ENCODE measurements at regions not wholly inside any gene's neighbourhood (a gene's known extent, or its start where the extent isn't known, plus 50 kb on each side); places are given as distances from the start of the nearest gene placed in this dataset.

DNA sequence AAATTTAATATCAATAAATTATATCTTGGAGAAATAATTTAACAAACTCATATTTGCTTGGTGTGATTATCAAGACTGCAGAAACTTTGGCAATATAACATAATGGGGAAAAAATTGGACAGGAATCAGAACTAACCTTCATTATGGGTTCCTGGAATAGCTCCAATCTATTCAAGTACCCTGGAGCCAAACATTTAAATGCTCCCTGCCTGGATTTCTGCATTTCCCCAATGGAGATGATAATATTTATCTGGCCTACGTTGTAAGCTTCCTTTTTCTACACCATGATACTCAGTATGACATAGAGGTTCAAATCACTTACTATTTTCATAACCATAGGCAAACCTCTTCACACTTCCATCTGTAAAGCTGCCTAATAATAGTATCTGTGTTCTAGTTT lies 326.8 kb downstream of the TRIML1 start:
- H3K27ac ChIP-seq (ENCODE audit: low read length), result no peak overlapping the region
- no peaks in the 10 kb centered on the region for H3K79me2 ChIP-seq (ENCODE audit: low read length)
- no peaks in the 10 kb centered on the region for H3K9me3 ChIP-seq (ENCODE audit: low read length)
- POLR2A ChIA-PET (ENCODE audit: unreplicated experiment), result no interaction called here
- no peaks in the 10 kb centered on the region for H3K4me1 ChIP-seq (ENCODE audit: insufficient read depth, low read length)
- H3K27me3 ChIP-seq (ENCODE audit: low read length), result no peaks in the 10 kb centered on the region
- TF ChIP-seq EZH2phosphoT487 (IDR thresholded peaks at IDR 0.05; ENCODE audit: borderline replicate concordance, low read length) (no peak), EZH2 (IDR thresholded peaks at IDR 0.05; ENCODE audit: low read length, unreplicated experiment) (no peak)
- TF ChIP-seq, protein P1, sequence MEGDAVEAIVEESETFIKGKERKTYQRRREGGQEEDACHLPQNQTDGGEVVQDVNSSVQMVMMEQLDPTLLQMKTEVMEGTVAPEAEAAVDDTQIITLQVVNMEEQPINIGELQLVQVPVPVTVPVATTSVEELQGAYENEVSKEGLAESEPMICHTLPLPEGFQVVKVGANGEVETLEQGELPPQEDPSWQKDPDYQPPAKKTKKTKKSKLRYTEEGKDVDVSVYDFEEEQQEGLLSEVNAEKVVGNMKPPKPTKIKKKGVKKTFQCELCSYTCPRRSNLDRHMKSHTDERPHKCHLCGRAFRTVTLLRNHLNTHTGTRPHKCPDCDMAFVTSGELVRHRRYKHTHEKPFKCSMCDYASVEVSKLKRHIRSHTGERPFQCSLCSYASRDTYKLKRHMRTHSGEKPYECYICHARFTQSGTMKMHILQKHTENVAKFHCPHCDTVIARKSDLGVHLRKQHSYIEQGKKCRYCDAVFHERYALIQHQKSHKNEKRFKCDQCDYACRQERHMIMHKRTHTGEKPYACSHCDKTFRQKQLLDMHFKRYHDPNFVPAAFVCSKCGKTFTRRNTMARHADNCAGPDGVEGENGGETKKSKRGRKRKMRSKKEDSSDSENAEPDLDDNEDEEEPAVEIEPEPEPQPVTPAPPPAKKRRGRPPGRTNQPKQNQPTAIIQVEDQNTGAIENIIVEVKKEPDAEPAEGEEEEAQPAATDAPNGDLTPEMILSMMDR (conservative IDR thresholded peaks at IDR 0.05; ENCODE audit: low read depth, low read length), result no peak
- DNase-seq (no peak), ATAC-seq (no peak)
- no TSS peak for BruUV-seq (replicated peaks)
- H3K36me3 ChIP-seq (ENCODE audit: low read depth, low read length), result no peaks in the 10 kb centered on the region
- no peaks in the 10 kb centered on the region for H4K20me1 ChIP-seq (ENCODE audit: low read length)
- no peaks in the 10 kb centered on the region for H3F3A ChIP-seq (ENCODE audit: low read length, unreplicated experiment)
- no peak overlapping the region for H2AFZ ChIP-seq (ENCODE audit: low read length)
- no peak overlapping the region for H3K4me3 ChIP-seq (ENCODE audit: low read length)
- no peaks in the 10 kb centered on the region for H3K9me2 ChIP-seq (replicated peaks; ENCODE audit: low read length)
- intact Hi-C loops (cut with micrococcal nuclease), result no loop called here
- CTCF ChIA-PET, result no interaction called here
- H3K4me2 ChIP-seq (ENCODE audit: low read length), result no peak overlapping the region
- H3K9ac ChIP-seq (ENCODE audit: low read length), result no peak overlapping the region

DNA sequence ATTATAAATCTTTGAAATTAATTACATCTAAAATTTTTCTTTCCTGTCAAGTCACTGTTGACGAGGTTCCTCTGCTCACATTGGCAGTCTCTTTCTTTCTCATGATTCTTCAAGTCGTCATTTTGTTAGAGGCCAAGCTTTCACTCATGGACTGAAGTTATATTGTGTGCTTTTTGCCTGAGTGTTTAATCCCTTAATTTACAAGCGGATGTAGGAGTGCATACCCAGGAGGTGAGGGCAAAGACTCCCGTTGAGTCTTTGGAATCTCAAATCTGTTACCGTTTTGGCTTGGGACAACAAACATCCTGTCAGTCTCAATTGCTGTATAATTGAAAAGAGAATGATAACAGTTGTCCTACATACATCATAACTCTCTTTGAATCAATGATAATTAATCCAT lies 345.0 kb downstream of the TRIML1 start:
- intact Hi-C loops (cut with micrococcal nuclease), result no loop called here
- ChIA-PET POLR2A (ENCODE audit: unreplicated experiment) (no interaction called here), CTCF (no interaction called here)
- H3K9me3 ChIP-seq (ENCODE audit: low read length), result no peaks in the 10 kb centered on the region
- H3K9me2 ChIP-seq (replicated peaks; ENCODE audit: low read length), result no peaks in the 10 kb centered on the region
- H3F3A ChIP-seq (ENCODE audit: low read length, unreplicated experiment), result no peaks in the 10 kb centered on the region
- H2AFZ ChIP-seq (ENCODE audit: low read length), result no peak overlapping the region
- no peak overlapping the region for H3K9ac ChIP-seq (ENCODE audit: low read length)
- DNase-seq (no peak), ATAC-seq (no peak)
- BruUV-seq (replicated peaks), result no TSS peak
- no peak for TF ChIP-seq EZH2phosphoT487 (IDR thresholded peaks at IDR 0.05; ENCODE audit: borderline replicate concordance, low read length)
- TF ChIP-seq, protein P1 (conservative IDR thresholded peaks at IDR 0.05; ENCODE audit: low read depth, low read length), result no peak
- TF ChIP-seq EZH2 (IDR thresholded peaks at IDR 0.05; ENCODE audit: low read length, unreplicated experiment), result no peak
- no peak overlapping the region for H3K27ac ChIP-seq (ENCODE audit: low read length)
- H4K20me1 ChIP-seq (ENCODE audit: low read length), result no peaks in the 10 kb centered on the region
- H3K36me3 ChIP-seq (ENCODE audit: low read depth, low read length), result no peaks in the 10 kb centered on the region
- no peak overlapping the region for H3K4me2 ChIP-seq (ENCODE audit: low read length)
- no peaks in the 10 kb centered on the region for H3K27me3 ChIP-seq (ENCODE audit: low read length)
- no peaks in the 10 kb centered on the region for H3K79me2 ChIP-seq (ENCODE audit: low read length)
- H3K4me3 ChIP-seq (ENCODE audit: low read length), result no peak overlapping the region
- no peaks in the 10 kb centered on the region for H3K4me1 ChIP-seq (ENCODE audit: insufficient read depth, low read length)

DNA sequence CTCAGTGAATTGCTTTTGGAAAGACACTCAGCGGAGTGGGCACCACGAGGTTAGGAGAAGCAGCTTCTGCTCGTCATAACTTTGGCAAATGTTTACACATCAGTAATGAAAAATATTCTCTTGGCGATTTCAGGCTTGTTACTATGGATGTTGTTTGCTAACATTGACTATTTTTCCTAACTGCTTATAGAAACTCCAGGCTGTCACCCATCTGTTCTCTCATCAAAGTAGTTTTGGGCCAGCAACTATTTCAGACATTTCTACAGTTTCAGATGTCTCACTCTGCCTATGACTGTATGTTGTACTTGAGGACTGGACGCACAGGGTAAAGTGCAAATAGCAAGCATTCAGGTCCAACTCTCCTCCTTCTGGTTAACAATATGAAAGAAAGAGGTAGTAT lies 346.7 kb downstream of the TRIML1 start:
- no peak for ATAC-seq
- CTCF ChIA-PET, result no interaction called here
- no peaks in the 10 kb centered on the region for H3K36me3 ChIP-seq (ENCODE audit: low read depth, low read length)

More for the DNA sequence above, 346.7 kb downstream of the TRIML1 start:
- Histone ChIP-seq H3F3A (ENCODE audit: low read length, unreplicated experiment) (no peaks in the 10 kb centered on the region), H3K4me3 (ENCODE audit: low read length) (no peak overlapping the region), H2AFZ (ENCODE audit: low read length) (no peak overlapping the region), H3K9me3 (ENCODE audit: low read length) (no peaks in the 10 kb centered on the region), H3K9ac (ENCODE audit: low read length) (no peak overlapping the region), H3K27me3 (ENCODE audit: low read length) (no peaks in the 10 kb centered on the region), H3K79me2 (ENCODE audit: low read length) (no peaks in the 10 kb centered on the region), H4K20me1 (ENCODE audit: low read length) (no peaks in the 10 kb centered on the region), H3K4me1 (ENCODE audit: insufficient read depth, low read length) (no peaks in the 10 kb centered on the region), H3K27ac (ENCODE audit: low read length) (no peak overlapping the region), H3K4me2 (ENCODE audit: low read length) (no peak overlapping the region), H3K9me2 (replicated peaks; ENCODE audit: low read length) (no peaks in the 10 kb centered on the region)
- TF ChIP-seq EZH2phosphoT487 (IDR thresholded peaks at IDR 0.05; ENCODE audit: borderline replicate concordance, low read length), result no peak
- POLR2A ChIA-PET (ENCODE audit: unreplicated experiment), result no interaction called here
- intact Hi-C loops (cut with micrococcal nuclease), result no loop called here
- no TSS peak for BruUV-seq (replicated peaks)
- no peak for DNase-seq

Measured in PC-3 (cell line).